HEK293 (cell line): ENCODE measurements at regions not wholly inside any gene's neighbourhood (a gene's known extent, or its start where the extent isn't known, plus 50 kb on each side); places are given as distances from the start of the nearest gene placed in this dataset.

Source experiments
- CTCF ChIA-PET: fragments of 350-600 bp; formaldehyde crosslinking; extraction: SDS; loops from one replicate; lab custom pipeline; 2021; ENCODE audit warnings: antibody characterized with exemption; lab: Yijun Ruan, JAX
- POLR2A ChIA-PET: fragments of 300-600 bp; formaldehyde crosslinking; extraction: SDS; loops from one replicate; lab custom pipeline; 2020; ENCODE audit warnings: antibody characterized with exemption, inconsistent platforms; lab: Yijun Ruan, JAX
- H3K27ac ChIP-seq: fragments of 200-500 bp; sonication (Bioruptor generic); 2 replicates; pipeline ENCODE4 v1.5.1; 2014; ENCODE audit warnings: low read depth, low read length, control low read depth, inconsistent platforms; ENCODE audit errors: extremely low read depth
- H3K36me3 ChIP-seq, 2 experiments: fragments of 200-500 bp in 1 of 2; sonication (Bioruptor generic) in 1 of 2; 1 replicate in 1 of 2; 2 replicates in 1 of 2; pipeline ENCODE4 v1.5.1; 2014 to 2017; ENCODE audit warnings: inconsistent platforms in 2 of 2, low read length in 2 of 2; ENCODE audit not compliant: control insufficient read depth in 2 of 2, insufficient read depth in 1 of 2
- H3K4me1 ChIP-seq: fragments of 200-500 bp; sonication (Bioruptor generic); 2 replicates; pipeline ENCODE4 v1.5.1; 2014; ENCODE audit warnings: mild to moderate bottlenecking, low read length, inconsistent platforms; ENCODE audit not compliant: control insufficient read depth, insufficient read depth
- H3K4me3 ChIP-seq: 2 replicates; pipeline ENCODE4 v1.5.1; 2011; ENCODE audit warnings: low read depth, mild to moderate bottlenecking, control low read depth, low read length, moderate library complexity
- H3K9me3 ChIP-seq: fragments of 200-500 bp; sonication (Bioruptor generic); 2 replicates; pipeline ENCODE4 v1.5.1; 2014; ENCODE audit warnings: low read depth, low read length, inconsistent platforms; ENCODE audit not compliant: control insufficient read depth, insufficient read depth
- EGR2 ChIP-seq: fragments of 450-650 bp; formaldehyde crosslinking; IDR thresholded peaks from 2 replicates; pipeline ENCODE4 v1.5.1; 2016; ENCODE audit warnings: low read depth, missing biosample characterization, missing genetic modification characterization
- SETDB1 ChIP-seq: IDR thresholded peaks from one replicate; pipeline ENCODE4 v1.6.1; 2017; ENCODE audit warnings: mild to moderate bottlenecking, low read length, moderate library complexity, mixed read lengths; ENCODE audit not compliant: insufficient read length
- ZBTB8A ChIP-seq: fragments of 450-650 bp; formaldehyde crosslinking; IDR thresholded peaks from 2 replicates; pipeline ENCODE4 v1.5.1; 2016; ENCODE audit warnings: missing biosample characterization, missing genetic modification characterization
- ZFHX2 ChIP-seq: fragments of 450-650 bp; formaldehyde crosslinking; conservative IDR thresholded peaks from 2 replicates; pipeline ENCODE4 v1.5.1; 2016; ENCODE audit warnings: missing biosample characterization, missing genetic modification characterization
- ZNF138 ChIP-seq: fragments of 450-650 bp; formaldehyde crosslinking; IDR thresholded peaks from 2 replicates; pipeline ENCODE4 v1.5.1; 2016; ENCODE audit warnings: missing biosample characterization, missing genetic modification characterization, borderline replicate concordance
- ZNF239 ChIP-seq: fragments of 450-650 bp; formaldehyde crosslinking; IDR thresholded peaks from 2 replicates; pipeline ENCODE4 v1.5.1; 2016; ENCODE audit warnings: missing biosample characterization, missing genetic modification characterization
- ZNF521 ChIP-seq: fragments of 450-650 bp; formaldehyde crosslinking; IDR thresholded peaks from 2 replicates; pipeline ENCODE4 v1.5.1; 2017; ENCODE audit warnings: missing biosample characterization, mild to moderate bottlenecking, missing genetic modification characterization
- ZNF624 ChIP-seq: fragments of 450-650 bp; formaldehyde crosslinking; IDR thresholded peaks from 2 replicates; pipeline ENCODE4 v1.5.1; 2017; ENCODE audit warnings: missing biosample characterization, missing genetic modification characterization
- ZNF776 ChIP-seq: fragments of 450-650 bp; formaldehyde crosslinking; IDR thresholded peaks from 2 replicates; pipeline ENCODE4 v1.5.0; 2017; ENCODE audit warnings: missing biosample characterization, missing genetic modification characterization, borderline replicate concordance
- ZNF843 ChIP-seq: fragments of 450-650 bp; formaldehyde crosslinking; IDR thresholded peaks from 2 replicates; pipeline ENCODE4 v1.5.1; 2016; ENCODE audit warnings: missing biosample characterization, missing genetic modification characterization
- TF ChIP-seq, protein P1 (sequence below): fragments of 450-650 bp; formaldehyde crosslinking; IDR thresholded peaks from 2 replicates; pipeline ENCODE4 v1.5.1; 2016; ENCODE audit warnings: missing biosample characterization, missing genetic modification characterization
- TF ChIP-seq, protein P2 (sequence below): fragments of 450-650 bp; formaldehyde crosslinking; IDR thresholded peaks from 2 replicates; pipeline ENCODE4 v1.5.1; 2017; ENCODE audit warnings: missing biosample characterization, missing genetic modification characterization
- TF ChIP-seq, protein P3 (sequence below): fragments of 450-650 bp; formaldehyde crosslinking; IDR thresholded peaks from 2 replicates; pipeline ENCODE4 v1.5.1; 2017; ENCODE audit warnings: missing biosample characterization, missing genetic modification characterization

DNA sequence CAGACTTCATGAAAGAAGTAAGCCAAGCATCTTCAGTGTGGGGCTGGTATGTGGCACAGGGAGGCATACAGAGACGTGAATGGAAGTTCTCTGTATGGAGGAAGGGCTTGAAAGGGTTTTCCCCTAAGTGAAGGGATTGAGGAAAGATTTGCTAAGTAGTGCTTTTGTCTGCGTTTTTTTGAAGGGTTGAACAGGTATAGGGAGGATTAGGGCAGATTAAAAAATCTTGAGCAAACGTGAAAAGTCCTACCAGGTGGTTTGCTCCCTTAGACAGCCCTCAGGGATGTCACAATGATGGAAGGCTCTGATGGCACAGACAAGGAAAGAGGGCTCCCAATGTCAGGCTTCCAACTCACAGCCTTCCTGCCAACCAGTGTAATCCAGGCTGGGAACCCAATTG, 181.7 kb upstream of the TAB2 start (continued):
- TF ChIP-seq, protein P1, sequence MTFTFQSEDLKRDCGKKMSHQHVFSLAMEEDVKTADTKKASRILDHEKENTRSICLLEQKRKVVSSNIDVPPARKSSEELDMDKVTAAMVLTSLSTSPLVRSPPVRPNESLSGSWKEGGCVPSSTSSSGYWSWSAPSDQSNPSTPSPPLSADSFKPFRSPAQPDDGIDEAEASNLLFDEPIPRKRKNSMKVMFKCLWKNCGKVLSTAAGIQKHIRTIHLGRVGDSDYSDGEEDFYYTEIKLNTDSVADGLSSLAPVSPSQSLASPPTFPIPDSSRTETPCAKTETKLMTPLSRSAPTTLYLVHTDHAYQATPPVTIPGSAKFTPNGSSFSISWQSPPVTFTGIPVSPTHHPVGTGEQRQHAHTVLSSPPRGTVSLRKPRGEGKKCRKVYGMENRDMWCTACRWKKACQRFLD (tag by site-specific recombination), result no peak

DNA sequence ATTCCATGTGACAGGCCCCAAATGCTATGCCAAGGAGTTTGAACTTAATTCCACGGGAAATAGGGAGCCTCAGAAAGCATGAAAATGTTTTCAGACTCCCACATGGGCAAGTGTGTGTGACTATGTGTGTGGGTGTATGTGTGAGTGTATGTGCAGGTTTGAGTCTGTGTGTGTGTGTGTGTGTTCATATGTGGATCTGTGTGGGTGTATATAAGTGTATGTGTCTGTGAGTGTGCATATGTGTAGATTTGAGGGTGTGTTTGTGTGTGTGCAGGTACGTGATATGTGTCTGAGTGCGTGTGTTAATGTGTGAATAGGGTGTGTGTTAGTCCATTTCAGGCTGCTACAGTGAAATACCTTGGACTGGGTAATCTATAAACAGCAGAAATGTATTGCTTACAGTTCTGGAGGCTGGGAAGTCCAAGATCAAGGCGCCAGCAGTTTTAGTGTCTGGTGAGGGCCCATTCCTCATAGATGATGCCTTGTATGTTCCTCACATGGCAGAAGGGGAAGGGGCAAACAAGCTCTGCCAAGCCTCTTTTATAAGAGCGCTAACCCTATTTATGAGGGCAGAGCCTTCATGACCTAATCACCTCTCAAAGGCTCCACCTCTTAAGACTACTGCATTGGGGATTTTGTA, 181.1 kb upstream of the TAB2 start:
- Histone ChIP-seq H3K9me3 (no peaks in the 10 kb centered on the region), H3K36me3 (no peaks in the 10 kb centered on the region), H3K4me1 (peaks cover 8% of the 10 kb centered on the region), H3K4me3 (no peak overlapping the region), H3K27ac (no peak overlapping the region)
- ChIA-PET POLR2A (no interaction called here), CTCF (no interaction called here)
- TF ChIP-seq ZNF624, result no peak
- TF ChIP-seq EGR2 (tag by site-specific recombination), result peak; percentile 93
- no peak for TF ChIP-seq ZNF239
- TF ChIP-seq ZFHX2 (tag by site-specific recombination), result peak; percentile 97
- no peak for TF ChIP-seq ZBTB8A
- TF ChIP-seq ZNF776 (tag by site-specific recombination), result 0 out of 2 replicates have a peak, but pooled peaks have one; percentile 31
- 0 out of 2 replicates have a peak, but pooled peaks have one; percentile 79 for TF ChIP-seq ZNF521
- TF ChIP-seq SETDB1, result peak; percentile 15

DNA sequence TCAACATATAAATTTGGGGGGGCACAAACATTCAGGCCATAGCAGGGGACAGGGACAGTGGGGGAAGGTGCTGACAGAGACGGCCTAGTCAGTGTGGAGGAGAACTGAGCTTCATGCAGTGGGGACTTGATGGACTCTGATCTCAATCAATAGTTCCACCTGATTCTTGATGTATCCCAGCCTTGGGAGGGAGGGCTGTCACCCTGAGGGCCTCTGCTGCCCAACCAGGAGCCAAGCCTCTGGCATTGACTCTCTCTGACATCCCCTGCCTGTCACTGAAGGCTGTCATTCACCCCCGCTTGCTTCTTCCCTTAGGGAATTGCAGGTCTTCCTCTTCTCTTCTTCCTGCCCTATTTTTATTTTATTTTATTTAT, 180.6 kb upstream of the TAB2 start:
- CTCF ChIA-PET, result no interaction called here
- Histone ChIP-seq H3K4me3 (no peak overlapping the region), H3K4me1 (peaks cover 8% of the 10 kb centered on the region), H3K36me3 (no peaks in the 10 kb centered on the region), H3K9me3 (no peaks in the 10 kb centered on the region), H3K27ac (no peak overlapping the region)
- no peak for TF ChIP-seq ZNF843 (tag by site-specific recombination)
- TF ChIP-seq, protein P2, sequence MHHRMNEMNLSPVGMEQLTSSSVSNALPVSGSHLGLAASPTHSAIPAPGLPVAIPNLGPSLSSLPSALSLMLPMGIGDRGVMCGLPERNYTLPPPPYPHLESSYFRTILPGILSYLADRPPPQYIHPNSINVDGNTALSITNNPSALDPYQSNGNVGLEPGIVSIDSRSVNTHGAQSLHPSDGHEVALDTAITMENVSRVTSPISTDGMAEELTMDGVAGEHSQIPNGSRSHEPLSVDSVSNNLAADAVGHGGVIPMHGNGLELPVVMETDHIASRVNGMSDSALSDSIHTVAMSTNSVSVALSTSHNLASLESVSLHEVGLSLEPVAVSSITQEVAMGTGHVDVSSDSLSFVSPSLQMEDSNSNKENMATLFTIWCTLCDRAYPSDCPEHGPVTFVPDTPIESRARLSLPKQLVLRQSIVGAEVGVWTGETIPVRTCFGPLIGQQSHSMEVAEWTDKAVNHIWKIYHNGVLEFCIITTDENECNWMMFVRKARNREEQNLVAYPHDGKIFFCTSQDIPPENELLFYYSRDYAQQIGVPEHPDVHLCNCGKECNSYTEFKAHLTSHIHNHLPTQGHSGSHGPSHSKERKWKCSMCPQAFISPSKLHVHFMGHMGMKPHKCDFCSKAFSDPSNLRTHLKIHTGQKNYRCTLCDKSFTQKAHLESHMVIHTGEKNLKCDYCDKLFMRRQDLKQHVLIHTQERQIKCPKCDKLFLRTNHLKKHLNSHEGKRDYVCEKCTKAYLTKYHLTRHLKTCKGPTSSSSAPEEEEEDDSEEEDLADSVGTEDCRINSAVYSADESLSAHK, result no peak
- TF ChIP-seq, protein P3, sequence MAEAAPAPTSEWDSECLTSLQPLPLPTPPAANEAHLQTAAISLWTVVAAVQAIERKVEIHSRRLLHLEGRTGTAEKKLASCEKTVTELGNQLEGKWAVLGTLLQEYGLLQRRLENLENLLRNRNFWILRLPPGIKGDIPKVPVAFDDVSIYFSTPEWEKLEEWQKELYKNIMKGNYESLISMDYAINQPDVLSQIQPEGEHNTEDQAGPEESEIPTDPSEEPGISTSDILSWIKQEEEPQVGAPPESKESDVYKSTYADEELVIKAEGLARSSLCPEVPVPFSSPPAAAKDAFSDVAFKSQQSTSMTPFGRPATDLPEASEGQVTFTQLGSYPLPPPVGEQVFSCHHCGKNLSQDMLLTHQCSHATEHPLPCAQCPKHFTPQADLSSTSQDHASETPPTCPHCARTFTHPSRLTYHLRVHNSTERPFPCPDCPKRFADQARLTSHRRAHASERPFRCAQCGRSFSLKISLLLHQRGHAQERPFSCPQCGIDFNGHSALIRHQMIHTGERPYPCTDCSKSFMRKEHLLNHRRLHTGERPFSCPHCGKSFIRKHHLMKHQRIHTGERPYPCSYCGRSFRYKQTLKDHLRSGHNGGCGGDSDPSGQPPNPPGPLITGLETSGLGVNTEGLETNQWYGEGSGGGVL (tag by site-specific recombination), result no peak
- POLR2A ChIA-PET, result no interaction called here

DNA sequence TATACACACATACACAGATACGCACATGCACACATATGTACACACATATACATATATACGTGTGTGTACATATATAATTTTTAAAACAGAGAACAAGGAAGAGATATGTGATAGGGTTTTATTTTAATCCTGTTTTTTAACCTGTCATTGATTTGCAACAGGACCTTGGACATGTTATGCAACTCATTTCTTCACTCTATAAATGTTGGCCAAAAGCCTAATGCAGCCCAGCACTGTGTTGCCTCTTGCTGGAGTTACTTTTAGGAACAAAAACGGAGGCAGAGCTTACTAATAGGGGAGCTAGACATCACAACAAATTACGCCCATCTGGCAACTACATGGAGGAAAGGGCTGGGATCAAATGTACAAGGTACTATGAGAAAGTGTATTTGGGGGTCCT, 179.9 kb upstream of the TAB2 start:
- no peak for TF ChIP-seq ZNF138 (tag by site-specific recombination)
- Histone ChIP-seq H3K9me3 (no peaks in the 10 kb centered on the region), H3K36me3 (no peaks in the 10 kb centered on the region), H3K4me3 (no peak overlapping the region), H3K27ac (no peak overlapping the region), H3K4me1 (peaks cover 8% of the 10 kb centered on the region)
- CTCF ChIA-PET, result no interaction called here
- POLR2A ChIA-PET, result no interaction called here
